ENCODE measurements at regions not wholly inside any gene's neighbourhood (a gene's known extent, or its start where the extent isn't known, plus 50 kb on each side); places are given as distances from the start of the nearest gene placed in this dataset.

- TF ChIP-seq MAFG (CRISPR knock-in tag; IDR thresholded peaks at IDR 0.05) (no peak), CENPT (CRISPR knock-in tag; IDR thresholded peaks at IDR 0.05; ENCODE audit: low read depth) (no peak), THAP11 (CRISPR knock-in tag; IDR thresholded peaks at IDR 0.05) (no peak)
Measured at GRCh38 chr18:8496186-8496585, 113.1 kb upstream of the RAB12 start (continued).

GRCh38 chr18:8498905-8499304 is 110.3 kb upstream of the RAB12 start:
- Histone ChIP-seq H3K4me2 (ENCODE audit: low read depth, low read length) (no peak overlapping the region), H3K27ac (ENCODE audit: extremely low read length, insufficient read depth, low read length) (no peak overlapping the region), H3K4me3 (replicated peaks in 1 of 3; ENCODE audit: insufficient read depth in 1 of 3, low read depth in 2 of 3, low read length in 3 of 3) (no peak overlapping the region), H3K9me3 (ENCODE audit: low read length) (no peaks in the 10 kb centered on the region), H3K36me3 (replicated peaks in 1 of 2; ENCODE audit: control insufficient read depth in 1 of 2, insufficient read depth in 2 of 2, low read length in 2 of 2) (no peaks in the 10 kb centered on the region), H3K9ac (ENCODE audit: insufficient read depth, low read depth, low read length) (no peak overlapping the region), H3K79me2 (ENCODE audit: insufficient read depth, low read length) (no peaks in the 10 kb centered on the region), H4K20me1 (ENCODE audit: insufficient read depth, low read length) (no peaks in the 10 kb centered on the region), H3K27me3 (ENCODE audit: control insufficient read depth in 1 of 2, insufficient read depth in 2 of 2, low read length in 2 of 2) (peaks cover 2 to 8% of the 10 kb centered on the region in 2 experiments; a peak in 3 of 5 replicates), H3K4me1 (ENCODE audit: insufficient read depth, low read length) (no peaks in the 10 kb centered on the region), H2AFZ (ENCODE audit: low read length) (no peak overlapping the region)
- intact Hi-C loops (cut with micrococcal nuclease; ENCODE audit: unreplicated experiment) (no loop called here), in situ Hi-C loops (cut with HindIII; ENCODE audit: extremely low pct_ligation_motif_present, low pct_unique_long_range_greater_than_20kb) (no loop called here)
- no peak for TF ChIP-seq ARID3A (IDR thresholded peaks at IDR 0.05; ENCODE audit: low read depth, low read length)
- no peak for TF ChIP-seq ZNF101 (CRISPR knock-in tag; IDR thresholded peaks at IDR 0.05; ENCODE audit: borderline replicate concordance, low read depth)
- TF ChIP-seq ZC3H4 (CRISPR knock-in tag; IDR thresholded peaks at IDR 0.05; ENCODE audit: borderline replicate concordance): no peak
- no peak for TF ChIP-seq TOPORS (CRISPR knock-in tag; IDR thresholded peaks at IDR 0.05)
- TF ChIP-seq THAP7 (CRISPR knock-in tag; IDR thresholded peaks at IDR 0.05): no peak
- no peak for TF ChIP-seq CSRNP1 (CRISPR knock-in tag; IDR thresholded peaks at IDR 0.05)
- TF ChIP-seq ZNF207 (IDR thresholded peaks at IDR 0.05; ENCODE audit: borderline replicate concordance): no peak
- no peak for TF ChIP-seq EED (CRISPR knock-in tag; IDR thresholded peaks at IDR 0.05)
- no peak for TF ChIP-seq REST (IDR thresholded peaks at IDR 0.05; ENCODE audit: borderline replicate concordance in 1 of 2, low read depth in 1 of 2, low read length in 2 of 2)
- TF ChIP-seq MAFG (CRISPR knock-in tag; IDR thresholded peaks at IDR 0.05): no peak
- WGBS (ENCODE audit: low lambda C conversion rate): under 1% methylated on average over 4 of the region's 4 CpGs
- ATAC-seq (no peak), FAIRE-seq (no peak), DNase-seq (ENCODE audit: low spot score) (no peak)
- POLR2A ChIA-PET: no interaction called here
- no TSS peak for BruUV-seq (replicated peaks)
- CTCF ChIA-PET (ENCODE audit: low intra/inter-chr PET ratio, low total read pairs): no interaction called here

All from HepG2 (cell line).